T-helper 1 cell treated with Interleukin-12 subunit alpha and Interleukin-12 subunit beta and Interleukin-4 antibody, amounts not matched to agents 30 μg/mL and 1 μg/mL, for 36 hours (primary cell): ENCODE measurements at regions not wholly inside any gene's neighbourhood (a gene's known extent, or its start where the extent isn't known, plus 50 kb on each side); places are given as distances from the start of the nearest gene placed in this dataset.

Experiments used
- H3K27ac Mint-ChIP-seq: one replicate; pipeline ENCODE4 v1.8.0; 2021; ENCODE audit warnings: mild to moderate bottlenecking, mixed read lengths
- H3K27me3 Mint-ChIP-seq: one replicate; pipeline ENCODE4 v1.8.0; 2021; ENCODE audit warnings: low read depth, mixed read lengths
- H3K36me3 Mint-ChIP-seq: one replicate; pipeline ENCODE4 v1.8.0; 2021; ENCODE audit warnings: low read depth, mixed read lengths
- H3K4me1 Mint-ChIP-seq: one replicate; pipeline ENCODE4 v1.8.0; 2021; ENCODE audit warnings: low read depth, mixed read lengths
- H3K4me3 Mint-ChIP-seq: one replicate; pipeline ENCODE4 v1.8.0; 2021; ENCODE audit warnings: mild to moderate bottlenecking, moderate library complexity, mixed read lengths
- H3K9me3 Mint-ChIP-seq: one replicate; pipeline ENCODE4 v1.8.0; 2021; ENCODE audit warnings: mixed read lengths

DNA sequence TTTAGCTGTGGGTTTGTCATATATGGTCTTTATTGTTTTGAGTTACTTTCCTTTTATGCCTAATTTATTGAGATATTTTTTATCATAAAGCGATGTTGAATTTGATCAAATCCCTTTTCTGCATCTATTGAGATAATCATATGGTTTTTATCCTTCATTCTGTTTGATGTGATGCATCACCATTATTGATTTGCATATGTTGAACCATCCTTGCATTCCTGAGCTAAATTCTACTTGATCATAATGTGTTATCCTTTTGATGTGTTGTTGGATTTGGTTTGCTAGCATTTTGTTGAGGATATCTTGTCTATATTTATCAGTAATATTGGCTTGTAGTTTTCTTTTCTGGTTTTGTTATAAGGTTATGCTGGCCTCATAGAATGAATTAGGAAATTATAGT, 308.5 kb downstream of the ADCYAP1 start:
- peaks cover 32% of the 10 kb centered on the region for H3K9me3 Mint-ChIP-seq
- no peak overlapping the region for H3K4me3 Mint-ChIP-seq
- no peak overlapping the region for H3K27ac Mint-ChIP-seq
- no peaks in the 10 kb centered on the region for H3K27me3 Mint-ChIP-seq
- H3K4me1 Mint-ChIP-seq: no peaks in the 10 kb centered on the region
- H3K36me3 Mint-ChIP-seq: no peaks in the 10 kb centered on the region

DNA sequence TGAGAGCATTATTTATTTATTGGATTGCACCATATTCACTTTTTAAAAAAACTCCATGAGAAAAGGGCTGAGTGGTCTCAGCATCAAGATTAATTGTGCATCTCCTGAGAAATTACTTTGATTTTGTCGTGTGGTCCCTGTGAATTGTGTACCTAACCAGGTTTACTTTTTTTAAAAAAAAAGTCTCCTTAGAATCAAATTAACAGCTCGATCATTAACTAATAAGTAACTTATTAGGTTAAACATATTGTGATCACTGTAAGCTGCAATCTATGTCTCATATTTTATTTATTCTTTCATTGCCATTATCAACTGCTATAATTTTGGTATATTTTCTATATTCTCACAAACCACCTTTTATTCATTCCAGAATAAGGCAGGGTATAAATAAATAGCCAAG, 318.2 kb downstream of the ADCYAP1 start:
- H3K36me3 Mint-ChIP-seq: no peaks in the 10 kb centered on the region
- no peak overlapping the region for H3K27ac Mint-ChIP-seq
- H3K9me3 Mint-ChIP-seq: peaks cover 8% of the 10 kb centered on the region
- no peaks in the 10 kb centered on the region for H3K27me3 Mint-ChIP-seq
- H3K4me1 Mint-ChIP-seq: no peaks in the 10 kb centered on the region
- H3K4me3 Mint-ChIP-seq: no peak overlapping the region

DNA sequence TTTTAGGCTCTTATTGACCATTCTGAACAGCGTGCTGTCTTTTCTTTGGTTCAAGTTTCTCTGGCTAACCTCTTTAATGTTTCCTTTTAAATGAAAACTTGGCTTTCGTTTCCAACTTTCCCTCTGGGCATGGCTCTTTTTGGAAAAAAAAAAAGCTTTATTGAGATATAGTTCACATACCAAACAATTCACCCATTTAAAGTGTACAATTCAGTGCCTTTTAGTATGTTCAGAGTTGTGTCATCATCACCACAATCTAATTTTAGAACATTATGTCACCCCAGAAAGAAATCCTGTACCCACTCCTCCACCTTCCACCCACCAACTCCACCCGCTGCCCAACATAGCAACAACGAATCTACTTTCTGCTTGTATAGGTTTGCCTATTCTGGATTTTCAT, 322.4 kb downstream of the ADCYAP1 start:
- H3K4me1 Mint-ChIP-seq: no peaks in the 10 kb centered on the region
- H3K27me3 Mint-ChIP-seq: no peaks in the 10 kb centered on the region
- peaks cover 12% of the 10 kb centered on the region for H3K9me3 Mint-ChIP-seq
- no peak overlapping the region for H3K27ac Mint-ChIP-seq
- no peak overlapping the region for H3K4me3 Mint-ChIP-seq
- no peaks in the 10 kb centered on the region for H3K36me3 Mint-ChIP-seq

DNA sequence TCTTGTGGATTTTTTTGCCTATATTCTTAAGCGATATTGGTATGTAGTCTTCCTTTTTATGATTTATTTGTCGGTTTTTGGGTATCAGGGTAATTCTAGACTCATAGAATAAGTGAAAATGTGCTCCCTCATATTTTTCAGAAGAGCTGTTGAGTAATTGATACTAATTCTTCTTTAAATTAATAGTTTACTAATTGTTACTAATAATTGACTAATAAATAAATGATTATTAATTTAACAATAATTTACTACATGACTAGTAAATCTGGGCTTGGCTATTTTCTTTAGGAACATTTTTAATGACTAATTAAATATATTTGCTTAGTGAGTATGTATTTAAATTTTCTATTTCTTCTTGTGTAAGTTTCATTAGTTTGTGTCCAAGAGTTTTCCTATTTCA, 325.0 kb downstream of the ADCYAP1 start:
- no peak overlapping the region for H3K4me3 Mint-ChIP-seq
- peaks cover 25% of the 10 kb centered on the region for H3K9me3 Mint-ChIP-seq
- no peaks in the 10 kb centered on the region for H3K27me3 Mint-ChIP-seq
- no peak overlapping the region for H3K27ac Mint-ChIP-seq
- H3K36me3 Mint-ChIP-seq: no peaks in the 10 kb centered on the region
- H3K4me1 Mint-ChIP-seq: no peaks in the 10 kb centered on the region

DNA sequence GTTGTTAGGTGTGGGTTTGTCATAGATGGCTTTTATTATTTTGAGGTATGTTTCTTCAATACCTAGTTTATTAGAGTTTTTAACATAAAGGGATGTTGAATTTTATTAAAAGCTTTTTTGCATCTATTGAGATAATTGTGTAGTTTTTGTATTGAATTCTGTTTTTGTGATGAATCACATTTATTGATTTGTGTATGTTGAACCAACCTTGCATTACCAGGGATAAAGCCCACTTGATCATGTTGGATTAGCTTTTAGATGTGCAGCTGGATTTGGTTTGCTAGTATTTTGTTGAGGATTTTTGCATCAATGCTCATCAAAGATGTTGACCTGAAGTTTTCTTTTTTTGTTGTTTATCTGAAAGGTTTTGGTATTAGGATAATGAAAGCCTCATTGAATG, 328.2 kb downstream of the ADCYAP1 start:
- no peaks in the 10 kb centered on the region for H3K27me3 Mint-ChIP-seq
- no peaks in the 10 kb centered on the region for H3K4me1 Mint-ChIP-seq
- H3K36me3 Mint-ChIP-seq: no peaks in the 10 kb centered on the region
- H3K4me3 Mint-ChIP-seq: no peak overlapping the region
- no peak overlapping the region for H3K27ac Mint-ChIP-seq
- peaks cover 31% of the 10 kb centered on the region for H3K9me3 Mint-ChIP-seq

DNA sequence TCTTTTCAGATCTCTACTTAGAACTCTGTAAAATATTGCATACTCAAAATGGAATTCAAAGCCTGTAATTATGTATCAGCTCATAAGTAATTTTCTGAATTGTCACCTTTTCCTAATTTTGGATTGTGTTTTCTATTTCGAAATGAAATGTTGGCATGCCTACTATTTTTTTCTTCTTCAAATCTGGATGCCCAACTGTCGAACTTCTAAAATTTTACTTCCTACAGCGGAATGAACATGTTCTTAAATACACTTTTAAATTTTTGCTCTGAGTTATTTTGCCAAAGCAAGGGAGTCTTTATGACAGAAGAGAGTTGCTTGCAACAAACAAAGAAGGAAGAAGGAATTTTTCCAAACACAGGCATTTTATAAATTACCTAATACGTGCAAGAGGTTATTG, 336.0 kb downstream of the ADCYAP1 start:
- no peaks in the 10 kb centered on the region for H3K4me1 Mint-ChIP-seq
- peaks cover 11% of the 10 kb centered on the region for H3K9me3 Mint-ChIP-seq
- H3K36me3 Mint-ChIP-seq: no peaks in the 10 kb centered on the region
- H3K4me3 Mint-ChIP-seq: no peak overlapping the region
- no peaks in the 10 kb centered on the region for H3K27me3 Mint-ChIP-seq
- no peak overlapping the region for H3K27ac Mint-ChIP-seq

DNA sequence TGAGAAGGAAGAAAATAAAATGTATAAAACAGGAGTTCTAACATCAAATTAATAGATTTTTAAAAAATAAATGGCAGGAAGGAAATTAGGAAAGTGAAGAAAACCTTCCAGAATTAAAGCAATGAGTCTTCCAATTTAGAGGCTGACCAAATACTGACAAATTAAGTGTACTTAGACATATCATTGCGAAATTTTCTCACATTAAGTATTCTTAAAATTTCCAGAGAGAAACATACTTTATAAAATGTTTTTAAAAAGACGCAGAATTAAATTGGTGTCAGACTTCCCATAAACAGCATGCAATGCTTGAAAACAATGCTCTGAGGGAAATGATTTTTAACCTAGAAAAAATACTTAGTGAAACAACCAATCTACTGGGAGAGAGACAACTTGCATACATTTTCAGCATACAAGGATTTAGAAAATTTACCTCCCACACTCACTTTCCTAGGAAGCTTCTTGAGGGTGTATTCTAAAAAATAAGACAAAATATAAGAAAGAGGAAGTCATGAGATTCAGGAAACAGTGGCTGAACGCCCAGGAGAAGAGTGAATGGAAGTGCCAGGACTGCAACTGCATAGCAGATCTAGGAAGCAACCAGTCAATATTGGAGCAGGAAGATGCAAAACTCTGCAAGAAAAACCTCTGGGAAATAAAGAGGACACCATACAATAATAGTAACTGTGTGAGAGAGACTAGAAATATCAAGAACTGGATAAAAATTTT, 339.9 kb downstream of the ADCYAP1 start:
- Mint-ChIP-seq H3K27me3 (no peaks in the 10 kb centered on the region), H3K4me1 (no peaks in the 10 kb centered on the region), H3K36me3 (no peaks in the 10 kb centered on the region), H3K9me3 (no peaks in the 10 kb centered on the region), H3K27ac (no peak overlapping the region), H3K4me3 (no peak overlapping the region)

DNA sequence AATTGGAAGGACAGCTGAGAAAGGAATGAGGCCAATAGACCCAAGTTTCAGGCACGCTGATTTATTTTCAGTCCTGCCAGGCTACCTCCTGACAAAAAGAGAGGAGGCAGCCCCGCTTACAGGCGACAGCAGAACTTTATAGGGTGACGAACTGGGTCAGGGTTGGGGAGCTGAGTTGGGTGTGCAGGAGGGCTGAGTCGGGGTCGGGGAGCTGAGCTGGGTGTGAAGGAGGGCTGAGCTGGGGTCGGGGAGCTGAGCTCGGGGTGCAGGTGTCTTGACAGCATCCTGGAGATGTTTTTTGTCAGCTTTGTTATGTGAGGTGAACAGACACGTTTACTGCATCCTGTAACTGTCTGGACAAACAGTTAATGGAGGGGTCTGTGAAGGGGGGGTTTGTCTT, 342.2 kb downstream of the ADCYAP1 start:
- Mint-ChIP-seq H3K4me3 (no peak overlapping the region), H3K36me3 (no peaks in the 10 kb centered on the region), H3K9me3 (no peaks in the 10 kb centered on the region), H3K27ac (no peak overlapping the region), H3K4me1 (no peaks in the 10 kb centered on the region), H3K27me3 (no peaks in the 10 kb centered on the region)

DNA sequence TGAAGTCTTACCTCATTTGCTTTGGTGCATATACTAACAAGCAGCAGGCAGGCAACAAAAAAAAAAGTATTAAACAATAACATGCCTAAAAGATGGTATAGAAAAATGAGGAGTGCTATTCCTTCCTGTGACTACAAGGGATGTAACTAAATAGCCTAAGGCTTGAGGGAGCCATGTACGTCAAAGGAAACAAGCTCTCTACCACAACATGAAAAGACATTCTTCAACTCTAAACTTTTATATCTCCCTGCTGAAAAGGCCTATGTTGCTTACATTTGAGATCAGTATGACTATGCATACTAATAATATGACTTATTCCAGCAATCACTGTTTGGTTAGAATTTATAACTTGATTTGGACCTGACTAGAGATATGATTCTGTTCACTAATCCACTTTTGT, 347.9 kb downstream of the ADCYAP1 start:
- Mint-ChIP-seq H3K4me1 (no peaks in the 10 kb centered on the region), H3K36me3 (no peaks in the 10 kb centered on the region), H3K9me3 (no peaks in the 10 kb centered on the region), H3K27me3 (no peaks in the 10 kb centered on the region), H3K4me3 (no peak overlapping the region), H3K27ac (no peak overlapping the region)

DNA sequence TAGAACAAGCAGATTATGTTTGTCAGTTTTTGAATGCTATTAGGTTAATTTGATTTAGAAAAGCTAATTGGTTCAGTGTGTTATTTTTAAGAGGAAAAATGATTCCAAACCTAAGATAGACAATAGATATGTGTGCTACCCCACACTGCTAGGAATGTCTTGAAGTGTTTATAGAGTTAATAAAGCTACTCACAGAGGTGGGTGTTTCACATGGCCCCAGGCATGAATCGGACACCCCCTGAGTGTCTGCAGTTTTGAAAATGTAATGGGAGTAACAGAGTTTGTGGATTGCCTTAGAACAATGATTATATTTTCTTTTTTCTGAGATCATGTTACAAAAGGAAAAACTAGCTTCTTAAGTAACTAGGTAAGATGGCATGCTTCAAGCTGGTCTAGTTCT, 348.3 kb downstream of the ADCYAP1 start:
- Mint-ChIP-seq H3K27me3 (no peaks in the 10 kb centered on the region), H3K4me1 (no peaks in the 10 kb centered on the region), H3K36me3 (no peaks in the 10 kb centered on the region), H3K27ac (no peak overlapping the region), H3K9me3 (no peaks in the 10 kb centered on the region), H3K4me3 (no peak overlapping the region)

DNA sequence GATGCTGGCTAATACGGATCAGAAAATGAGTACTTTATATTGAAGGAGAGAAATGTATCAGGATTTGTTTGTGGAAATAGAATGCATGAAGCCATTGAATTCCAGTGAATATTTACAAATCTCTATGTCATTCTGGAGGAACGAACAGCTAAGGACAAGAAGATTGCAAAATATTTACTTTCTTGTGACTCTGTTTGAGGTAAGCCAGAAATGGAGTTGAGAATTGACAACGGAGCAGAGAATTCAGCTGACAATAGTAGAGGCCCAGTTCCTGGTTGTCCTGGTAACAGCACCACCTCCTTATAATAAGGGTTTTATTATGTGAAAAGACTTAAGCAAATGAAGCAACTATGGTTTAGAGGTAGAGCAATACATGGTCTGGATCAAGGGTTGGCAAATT, 349.2 kb downstream of the ADCYAP1 start:
- no peaks in the 10 kb centered on the region for H3K36me3 Mint-ChIP-seq
- no peak overlapping the region for H3K27ac Mint-ChIP-seq
- H3K4me1 Mint-ChIP-seq: no peaks in the 10 kb centered on the region
- H3K4me3 Mint-ChIP-seq: no peak overlapping the region
- H3K27me3 Mint-ChIP-seq: no peaks in the 10 kb centered on the region
- peaks cover 4% of the 10 kb centered on the region for H3K9me3 Mint-ChIP-seq

DNA sequence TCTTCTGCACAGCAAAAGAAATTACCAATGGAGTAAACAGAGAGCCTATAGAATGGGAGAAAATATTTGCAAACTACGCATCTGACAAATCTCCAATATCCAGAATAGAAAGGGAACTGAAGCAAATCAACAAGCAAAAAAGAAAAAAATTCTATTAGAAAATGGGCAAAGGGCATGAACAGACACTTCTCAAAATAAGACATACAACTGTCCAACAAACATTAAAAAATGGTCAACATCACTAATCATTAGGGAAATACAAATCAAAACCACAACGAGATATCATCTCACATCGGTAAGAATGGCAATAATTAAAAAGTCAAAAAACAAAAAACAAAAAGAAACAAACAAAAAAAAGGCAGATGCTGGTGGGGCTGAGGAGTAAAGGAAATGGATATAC, 356.4 kb downstream of the ADCYAP1 start:
- Mint-ChIP-seq H3K27ac (no peak overlapping the region), H3K4me1 (no peaks in the 10 kb centered on the region), H3K9me3 (peaks cover 21% of the 10 kb centered on the region), H3K36me3 (no peaks in the 10 kb centered on the region), H3K27me3 (no peaks in the 10 kb centered on the region), H3K4me3 (no peak overlapping the region)

DNA sequence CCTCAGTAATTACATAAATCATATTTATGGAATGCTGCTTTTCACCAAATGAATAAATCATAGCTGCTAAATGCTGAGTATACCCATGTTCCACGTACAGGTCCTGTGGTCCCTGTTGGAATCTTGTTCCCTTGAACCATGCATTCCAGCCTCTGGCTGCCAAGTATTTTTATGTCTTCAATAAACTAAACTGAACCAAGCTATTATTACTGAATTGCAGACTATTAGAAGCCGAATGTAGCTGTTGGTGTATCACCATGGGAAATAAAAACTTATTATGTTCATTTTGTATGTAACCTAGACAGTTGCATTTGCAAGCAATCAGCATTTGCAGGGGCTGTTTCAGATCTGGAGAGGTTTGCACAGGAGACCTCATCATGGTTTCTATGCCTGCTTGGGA, 362.4 kb downstream of the ADCYAP1 start:
- no peaks in the 10 kb centered on the region for H3K4me1 Mint-ChIP-seq
- no peak overlapping the region for H3K27ac Mint-ChIP-seq
- peaks cover 4% of the 10 kb centered on the region for H3K9me3 Mint-ChIP-seq
- H3K4me3 Mint-ChIP-seq: no peak overlapping the region
- no peaks in the 10 kb centered on the region for H3K27me3 Mint-ChIP-seq
- no peaks in the 10 kb centered on the region for H3K36me3 Mint-ChIP-seq

DNA sequence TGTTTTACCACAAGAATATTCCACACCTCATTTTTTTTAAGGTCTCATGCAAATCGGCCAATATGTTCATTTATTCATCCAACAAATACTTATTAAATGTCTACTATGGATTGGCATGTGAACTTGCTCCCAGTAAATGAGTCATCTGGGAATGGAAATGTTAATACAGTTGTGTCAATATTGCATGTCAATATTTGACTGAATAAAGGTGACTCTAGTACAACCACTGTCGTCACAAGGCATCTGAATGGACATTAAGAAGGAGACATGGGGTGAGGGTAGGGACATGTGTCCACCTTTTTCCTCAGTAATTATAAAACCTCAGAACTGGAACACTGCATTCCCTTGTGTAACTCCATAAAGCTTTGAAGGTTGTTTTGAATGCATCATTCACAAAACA, 365.4 kb downstream of the ADCYAP1 start:
- H3K4me1 Mint-ChIP-seq: no peaks in the 10 kb centered on the region
- no peaks in the 10 kb centered on the region for H3K27me3 Mint-ChIP-seq
- no peak overlapping the region for H3K4me3 Mint-ChIP-seq
- H3K27ac Mint-ChIP-seq: no peak overlapping the region
- H3K9me3 Mint-ChIP-seq: no peaks in the 10 kb centered on the region
- no peaks in the 10 kb centered on the region for H3K36me3 Mint-ChIP-seq

DNA sequence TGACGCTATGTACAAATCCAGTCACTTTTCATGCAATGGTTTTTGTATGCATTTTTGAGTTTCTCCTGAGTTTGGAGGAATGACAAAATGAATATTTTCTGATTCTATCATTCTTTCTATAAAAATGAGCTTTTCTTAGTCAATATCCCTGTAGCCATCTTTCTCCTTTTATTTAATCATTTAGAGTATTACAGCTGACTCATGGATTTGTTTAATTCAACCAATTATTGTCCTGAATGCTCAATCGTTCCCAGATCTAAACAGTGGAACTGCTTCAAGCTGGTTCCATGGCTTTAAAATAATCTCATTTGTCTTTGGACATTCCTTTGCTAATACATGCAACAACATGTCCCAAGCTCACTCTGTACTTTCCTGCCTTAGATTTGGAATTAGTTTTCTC, 368.8 kb downstream of the ADCYAP1 start:
- Mint-ChIP-seq H3K36me3 (no peaks in the 10 kb centered on the region), H3K9me3 (no peaks in the 10 kb centered on the region), H3K4me1 (no peaks in the 10 kb centered on the region), H3K27me3 (no peaks in the 10 kb centered on the region), H3K27ac (no peak overlapping the region), H3K4me3 (no peak overlapping the region)

DNA sequence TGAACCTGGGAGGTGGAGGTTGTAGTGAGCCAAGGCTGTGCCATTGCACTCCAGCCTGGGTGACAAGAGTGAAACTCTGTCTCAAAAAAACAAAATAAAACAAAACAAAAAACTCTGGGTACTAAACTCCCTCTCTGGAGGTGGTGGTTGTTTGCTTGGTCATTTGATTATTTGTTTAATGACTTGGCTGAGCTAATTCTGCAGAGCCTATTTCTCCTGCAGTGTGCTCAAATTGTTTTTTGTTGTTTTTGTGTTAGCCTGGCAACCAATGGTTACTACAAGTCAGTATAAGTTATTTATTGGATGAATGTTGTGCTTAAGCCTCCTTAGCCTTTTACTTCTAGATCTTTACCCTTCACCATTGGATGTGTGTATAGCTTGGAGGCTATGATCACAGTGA, 387.5 kb downstream of the ADCYAP1 start:
- Mint-ChIP-seq H3K27me3 (no peaks in the 10 kb centered on the region), H3K36me3 (no peaks in the 10 kb centered on the region), H3K4me3 (no peak overlapping the region), H3K27ac (no peak overlapping the region), H3K9me3 (peaks cover 5% of the 10 kb centered on the region), H3K4me1 (no peaks in the 10 kb centered on the region)
